HG02610 (cell line): ENCODE measurements at regions not wholly inside any gene's neighbourhood (a gene's known extent, or its start where the extent isn't known, plus 50 kb on each side); places are given as distances from the start of the nearest gene placed in this dataset.
"Not testable (repeated sequence)": the region's sequence is repeated elsewhere in the genome, so short reads cannot be mapped to it uniquely, and the experiment has no call there.

Source experiments
- ATAC-seq: cut with Tn5 transposase; IDR thresholded peaks from one replicate; pipeline ENCODE4 v1.9.1; 2021; ENCODE audit warnings: mild to moderate bottlenecking, moderate library complexity; ENCODE audit not compliant: unreplicated experiment

DNA sequence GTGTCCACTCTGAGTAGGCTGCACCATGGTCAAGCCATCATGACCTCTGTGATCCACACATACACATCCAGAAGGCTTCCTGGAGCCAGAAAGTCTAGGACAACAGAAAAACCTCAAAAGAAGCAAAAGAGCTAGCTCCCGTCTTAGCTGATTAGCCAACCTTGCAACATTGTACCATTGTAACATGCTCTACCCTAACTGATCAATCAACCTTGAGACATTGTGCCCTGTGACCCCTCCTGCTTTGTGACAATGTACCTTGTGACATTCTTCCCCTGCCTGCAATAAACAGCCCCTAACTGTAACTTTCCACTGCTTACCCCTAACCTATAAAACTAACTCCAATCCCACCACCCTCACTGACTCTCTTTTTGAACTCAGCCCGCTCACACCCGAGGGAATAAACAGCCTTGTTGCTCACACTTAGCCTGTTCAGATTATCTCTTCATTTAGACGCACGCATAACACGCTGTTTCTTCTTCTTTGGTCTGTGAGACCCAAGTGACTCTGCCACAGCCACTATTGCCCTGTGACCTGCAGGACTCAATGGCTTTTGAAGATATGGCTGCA, 1104.6 kb downstream of the OTOL1 start:
- no peak for ATAC-seq

DNA sequence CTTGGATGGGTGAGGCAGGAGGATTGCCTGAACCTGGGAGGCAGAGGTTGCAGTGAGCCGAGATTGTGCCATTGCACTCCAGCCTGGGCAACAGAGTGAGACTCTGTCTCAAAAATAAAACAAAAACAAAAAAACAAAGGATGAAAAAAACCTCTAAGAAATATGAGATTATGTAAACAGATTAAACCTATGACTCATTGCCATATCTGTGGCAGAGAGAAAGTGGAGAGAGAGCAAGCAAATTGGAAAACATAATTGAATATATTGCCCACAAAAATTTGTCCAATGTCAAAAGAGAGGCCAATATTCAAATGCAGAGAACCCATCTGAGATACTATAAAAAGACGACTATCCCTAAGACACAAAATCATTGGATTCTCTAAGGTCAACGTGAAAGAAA, 1106.0 kb downstream of the OTOL1 start:
- no peak for ATAC-seq

DNA sequence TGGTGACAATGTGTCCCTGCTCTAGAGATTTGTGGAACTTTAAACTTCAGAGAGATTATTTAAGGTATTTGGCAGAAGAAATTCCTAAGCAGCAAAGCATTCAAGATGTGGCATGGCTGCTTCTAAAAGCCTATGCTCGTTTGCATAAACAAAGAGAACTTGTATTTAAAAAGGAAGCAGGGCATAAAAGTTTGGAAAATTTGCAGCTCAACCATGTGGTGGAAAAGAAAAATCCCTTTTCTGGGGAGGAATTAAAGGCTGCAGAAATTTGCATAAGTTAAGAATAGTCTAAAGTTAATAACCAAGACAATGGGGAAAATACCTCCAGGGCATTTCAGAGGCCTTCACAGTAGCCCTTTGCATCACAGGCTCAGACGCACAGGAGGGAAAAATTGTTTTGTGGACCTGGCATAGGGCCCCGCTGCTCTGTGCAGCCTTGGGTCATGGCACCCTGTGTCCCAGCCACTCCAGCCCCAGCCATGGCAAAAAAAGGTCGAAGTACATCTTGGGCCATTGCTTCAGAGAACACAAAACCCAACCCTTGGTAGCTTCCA, 1109.1 kb downstream of the OTOL1 start:
- no peak for ATAC-seq

- no peak for ATAC-seq
These were observed 1113.7 kb downstream of the OTOL1 start for GRCh38 chr3:162610261-162610660.

DNA sequence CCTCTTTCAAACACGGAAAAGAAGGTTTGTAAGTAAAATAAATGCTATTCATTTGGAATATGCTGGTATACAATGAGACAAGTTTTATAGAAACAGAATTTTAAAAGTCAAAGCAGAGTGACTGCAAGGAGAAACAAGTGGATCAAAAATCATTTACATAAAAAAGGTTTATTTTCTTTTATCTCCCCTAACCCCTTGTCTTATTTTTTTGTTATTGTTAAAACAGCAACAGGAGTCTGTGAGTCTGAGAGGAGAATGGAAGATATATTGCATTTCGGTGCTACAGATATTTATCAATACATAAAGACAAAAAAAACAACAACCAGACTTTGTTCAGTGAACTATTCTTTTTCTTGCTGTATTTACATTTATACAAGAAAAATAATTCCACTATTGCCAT, 1116.4 kb downstream of the OTOL1 start:
- no peak for ATAC-seq

DNA sequence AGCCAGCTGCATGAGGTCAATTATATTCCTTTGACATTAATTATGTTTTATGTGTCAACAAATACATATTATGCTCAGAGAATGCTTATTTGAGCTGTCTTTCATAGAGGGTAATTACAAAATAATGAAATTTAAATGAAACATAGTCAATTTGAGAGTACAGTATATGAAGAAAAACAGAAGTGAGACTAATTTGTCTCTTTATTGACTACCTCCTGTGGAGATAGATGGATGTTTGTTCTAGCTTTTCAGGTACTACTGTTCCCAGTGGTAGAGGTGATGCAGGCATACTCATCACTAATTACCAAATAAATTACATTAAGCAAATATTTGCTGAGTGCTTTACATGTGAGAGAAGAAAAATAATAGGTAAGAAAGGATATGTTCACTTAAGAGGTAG, 1129.6 kb downstream of the OTOL1 start:
- no peak for ATAC-seq

DNA sequence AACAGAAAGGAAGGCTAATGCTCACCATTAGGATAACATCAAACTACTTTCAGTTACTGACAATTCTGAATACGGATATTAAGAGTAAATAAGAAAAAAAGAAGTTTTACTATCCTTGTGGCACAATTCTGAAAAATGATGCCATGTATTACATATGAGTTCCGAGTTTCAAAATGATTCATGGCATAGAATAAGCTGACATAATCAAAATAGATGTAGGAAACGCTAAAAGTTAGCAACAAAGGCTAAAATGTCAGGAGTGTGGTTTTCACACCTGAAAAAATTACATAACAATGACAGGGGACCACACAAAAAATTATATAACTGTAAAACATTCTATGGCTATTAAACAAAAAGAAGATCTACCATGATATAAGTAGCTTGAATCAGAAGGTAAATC, 1131.9 kb downstream of the OTOL1 start:
- ATAC-seq = no peak

- no peak for ATAC-seq
These were observed 1132.8 kb downstream of the OTOL1 start for GRCh38 chr3:162629372-162629771.

DNA sequence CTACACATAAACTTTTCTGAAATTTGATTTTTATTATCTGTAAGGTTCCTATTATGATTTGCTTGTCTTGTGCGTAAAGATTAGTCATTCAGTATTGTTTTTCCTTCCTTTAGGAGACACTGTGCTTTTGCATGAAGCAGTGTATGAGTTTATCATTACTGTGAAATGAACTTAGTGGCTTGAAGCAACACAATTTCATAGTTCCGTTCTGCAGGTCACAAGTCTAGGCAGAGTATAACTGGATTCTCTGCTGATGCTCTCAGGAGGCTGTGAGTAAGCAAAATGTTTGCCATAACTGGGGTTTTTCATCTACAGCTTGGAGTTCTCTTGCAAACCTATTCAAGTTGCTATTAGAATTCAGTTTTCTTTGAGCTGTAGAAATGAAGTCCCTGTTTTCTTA, 1136.1 kb downstream of the OTOL1 start:
- ATAC-seq = no peak

GRCh38 chr3:162640208-162640607, 1143.6 kb downstream of the OTOL1 start:
- not testable (repeated sequence) for ATAC-seq

GRCh38 chr3:162641317-162641716, 1144.7 kb downstream of the OTOL1 start:
- no peak for ATAC-seq

GRCh38 chr3:162641907-162642306, 1145.3 kb downstream of the OTOL1 start:
- no peak for ATAC-seq

DNA sequence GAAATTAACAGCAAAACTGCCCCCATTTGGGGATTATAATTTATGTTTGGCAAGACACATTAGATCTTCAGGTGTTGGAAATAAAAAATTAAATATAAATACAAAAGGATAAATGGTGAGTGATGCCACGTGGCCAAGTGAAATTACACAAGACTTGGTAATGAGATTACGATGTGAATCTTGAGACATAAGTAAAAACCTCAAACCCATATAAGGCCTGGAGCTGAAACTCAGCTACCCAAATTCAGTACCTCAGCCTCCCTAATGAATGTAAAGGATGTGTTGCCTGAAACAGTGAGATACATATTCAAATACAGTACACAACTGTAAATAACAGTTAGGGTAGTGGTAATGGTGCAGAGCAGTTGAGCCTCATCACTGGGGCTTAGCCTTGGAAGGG, 1146.6 kb downstream of the OTOL1 start:
- no peak for ATAC-seq

GRCh38 chr3:162647321-162647720, 1150.7 kb downstream of the OTOL1 start:
- ATAC-seq = no peak

- ATAC-seq = no peak
These were observed 1161.4 kb downstream of the OTOL1 start for GRCh38 chr3:162658003-162658402.

DNA sequence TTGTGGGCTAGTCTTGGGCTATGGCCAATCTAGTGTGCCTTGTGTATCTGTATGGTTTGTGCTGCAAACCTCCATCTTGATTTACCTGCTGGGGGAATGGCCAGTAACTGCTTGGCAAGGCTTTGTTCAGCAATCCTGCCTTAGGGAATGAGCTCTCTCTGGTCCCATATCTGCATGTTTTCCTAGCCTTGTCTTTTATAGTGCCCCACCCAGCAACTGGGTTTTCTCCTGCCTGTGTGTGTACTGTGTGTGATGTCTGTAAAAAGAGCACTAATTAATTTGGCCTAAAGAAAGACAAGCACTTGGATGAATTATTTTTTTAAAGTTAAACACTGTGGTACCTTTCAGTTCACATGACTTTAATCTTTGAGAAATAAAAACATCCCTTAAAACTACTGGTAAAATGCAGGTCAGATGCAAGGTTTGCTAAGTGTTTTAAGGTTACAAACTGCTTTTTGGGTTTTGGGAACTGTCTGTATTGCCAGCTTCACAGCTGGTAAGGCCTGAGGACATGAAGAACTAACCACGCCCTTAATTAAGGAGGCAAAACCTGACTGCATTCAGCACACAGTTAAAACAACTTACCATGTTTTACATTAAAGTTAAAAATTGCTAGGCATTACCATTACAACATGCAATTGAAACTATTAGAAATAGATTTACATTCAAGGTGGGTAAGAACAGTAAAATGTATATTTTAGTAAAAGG, 1169.2 kb downstream of the OTOL1 start:
- no peak for ATAC-seq

- ATAC-seq = no peak
These were observed 1170.2 kb downstream of the OTOL1 start for GRCh38 chr3:162666835-162667234.

- ATAC-seq = no peak
These were observed 1173.6 kb downstream of the OTOL1 start for GRCh38 chr3:162670181-162670580.

DNA sequence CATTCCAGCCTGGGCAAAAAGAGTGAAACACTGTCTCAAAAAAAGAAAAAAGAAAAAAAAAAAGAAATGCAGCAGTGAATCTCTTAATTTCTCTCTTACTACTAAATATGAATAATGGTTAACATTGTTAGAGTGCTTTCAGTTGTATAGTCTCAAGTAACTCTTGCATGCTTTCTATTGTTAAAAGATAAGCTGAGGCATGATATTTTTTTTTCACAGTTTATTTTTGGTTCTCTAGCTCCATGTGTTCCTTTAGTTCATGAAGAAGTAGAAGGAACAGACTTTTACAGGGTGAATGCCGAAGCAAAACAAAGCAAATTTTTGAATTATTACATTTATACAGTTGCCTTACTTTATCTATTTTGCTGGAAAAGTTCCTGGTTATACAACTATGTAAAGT, 1180.9 kb downstream of the OTOL1 start:
- ATAC-seq = no peak

DNA sequence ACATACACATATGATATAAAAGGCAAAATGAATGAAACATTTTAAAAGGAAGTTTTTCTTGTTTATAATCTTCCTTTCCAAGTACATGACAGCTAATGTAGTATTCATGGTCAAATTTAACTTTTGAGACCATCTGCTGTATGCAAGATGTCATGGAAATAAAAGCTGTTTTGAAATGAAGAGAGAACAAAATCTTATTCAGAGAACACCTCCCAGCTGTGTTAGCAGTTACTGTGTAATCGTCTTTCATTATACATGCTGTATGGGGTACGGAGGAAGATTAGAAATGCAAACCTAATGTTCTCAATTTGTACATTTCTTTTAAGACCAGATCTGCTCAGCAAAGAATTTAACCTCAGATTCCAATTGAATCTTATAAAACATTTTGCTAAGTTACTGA, 1182.3 kb downstream of the OTOL1 start:
- no peak for ATAC-seq

- ATAC-seq = no peak
These were observed 1187.7 kb downstream of the OTOL1 start for GRCh38 chr3:162684260-162684659.

GRCh38 chr3:162699291-162699690, 1202.7 kb downstream of the OTOL1 start:
- ATAC-seq = no peak

DNA sequence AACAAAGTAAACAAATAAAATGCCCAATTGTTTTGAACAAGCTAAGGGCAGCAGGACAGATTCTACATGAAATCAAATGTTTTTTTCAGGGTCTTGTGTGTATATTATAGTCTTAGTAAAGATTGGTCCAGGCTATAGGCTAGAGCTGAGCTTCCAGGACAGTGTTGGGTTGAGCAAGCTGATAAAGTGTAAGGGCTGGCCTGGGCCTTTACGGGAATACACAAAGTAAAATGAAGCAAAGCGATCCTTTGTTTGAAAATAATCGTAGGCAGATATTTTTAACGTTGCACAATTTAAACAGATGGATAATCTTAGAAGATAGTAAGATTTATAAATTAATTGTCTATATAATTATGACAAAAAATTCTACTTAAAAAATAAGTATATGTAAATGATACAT, 1204.6 kb downstream of the OTOL1 start:
- no peak for ATAC-seq
